SK-N-SH (cell line): ENCODE measurements at regions not wholly inside any gene's neighbourhood (a gene's known extent, or its start where the extent isn't known, plus 50 kb on each side); places are given as distances from the start of the nearest gene placed in this dataset.

Experiments
- CTCF ChIP-seq: fragments of 200-600 bp; sonication (generic); IDR thresholded peaks from 2 replicates; pipeline ENCODE4 v1.6.1; 2017; ENCODE audit warnings: antibody characterized with exemption, mild to moderate bottlenecking, moderate library complexity
- GATA2 ChIP-seq: sonication (generic); formaldehyde crosslinking; IDR thresholded peaks from 2 replicates; pipeline ENCODE4 v1.5.0; 2020; ENCODE audit warnings: mild to moderate bottlenecking, missing genetic modification reagents
- RCOR1 ChIP-seq: fragments of 150-350 bp; IDR thresholded peaks from 2 replicates; pipeline ENCODE4 v1.6.1; 2017; ENCODE audit warnings: antibody characterized with exemption, low read length

DNA sequence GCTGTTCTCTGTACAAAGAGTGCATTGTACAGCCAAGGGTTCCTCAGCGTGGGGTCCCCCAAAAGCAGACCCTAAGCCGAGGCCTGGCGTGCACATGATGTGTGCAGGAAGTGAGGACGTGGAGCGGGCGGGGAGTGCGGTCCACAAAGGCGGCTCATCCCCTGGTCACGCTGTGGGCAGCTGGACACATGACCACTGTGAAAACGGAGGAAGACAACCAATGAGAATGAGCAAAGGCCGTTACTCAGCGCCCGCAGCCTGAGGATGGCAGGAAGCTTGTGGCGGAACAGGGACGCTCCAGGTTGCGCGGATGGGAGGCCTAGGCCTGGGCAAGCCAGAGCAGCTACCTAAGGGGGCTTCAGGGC, 1263.7 kb downstream of the BRD1 start:
- no peak for TF ChIP-seq CTCF
- no peak for TF ChIP-seq GATA2 (CRISPR knock-in tag)
- no peak for TF ChIP-seq RCOR1
